Hepatocyte (in vitro differentiated cells): ENCODE measurements at regions not wholly inside any gene's neighbourhood (a gene's known extent, or its start where the extent isn't known, plus 50 kb on each side); places are given as distances from the start of the nearest gene placed in this dataset.

Experiments
- DNase-seq: peaks from one replicate; pipeline ENCODE4 v3.0.0-alpha.2; 2016; ENCODE audit warnings: low spot score
- H2AFZ ChIP-seq: fragments of 200-600 bp; sonication (generic); 2 replicates; pipeline ENCODE4 v1.6.0; 2016; ENCODE audit warnings: antibody characterized with exemption, mild to moderate bottlenecking
- H3K27ac ChIP-seq: fragments of 200-600 bp; sonication (generic); 2 replicates; pipeline ENCODE4 v1.5.1; 2016; ENCODE audit warnings: mild to moderate bottlenecking
- H3K27me3 ChIP-seq: fragments of 200-600 bp; sonication (generic); 2 replicates; pipeline ENCODE4 v1.6.1; 2016
- H3K36me3 ChIP-seq: fragments of 200-600 bp; sonication (generic); replicated peaks from 2 replicates; pipeline ENCODE4 v1.5.1; 2016; ENCODE audit warnings: low read depth; ENCODE audit not compliant: insufficient read depth
- H3K4me1 ChIP-seq: fragments of 200-600 bp; sonication (generic); 2 replicates; pipeline ENCODE4 v1.5.1; 2016; ENCODE audit warnings: mild to moderate bottlenecking, moderate library complexity; ENCODE audit not compliant: insufficient read depth
- H3K4me2 ChIP-seq: fragments of 200-600 bp; sonication (generic); 2 replicates; pipeline ENCODE4 v1.6.0; 2016
- H3K4me3 ChIP-seq: fragments of 200-600 bp; sonication (generic); 2 replicates; pipeline ENCODE4 v1.5.1; 2016; ENCODE audit warnings: mild to moderate bottlenecking
- H3K79me2 ChIP-seq: fragments of 200-600 bp; sonication (generic); 2 replicates; pipeline ENCODE4 v1.6.0; 2017; ENCODE audit warnings: mild to moderate bottlenecking
- H3K9me2 ChIP-seq: fragments of 200-600 bp; sonication (generic); replicated peaks from 2 replicates; pipeline ENCODE4 v1.6.0; 2017; ENCODE audit warnings: mild to moderate bottlenecking; ENCODE audit not compliant: insufficient read depth
- H3K9me3 ChIP-seq: fragments of 200-600 bp; sonication (generic); 2 replicates; pipeline ENCODE4 v1.5.1; 2016; ENCODE audit warnings: low read depth, mild to moderate bottlenecking
- H4K20me1 ChIP-seq: fragments of 200-600 bp; sonication (generic); 2 replicates; pipeline ENCODE4 v1.6.0; 2016; ENCODE audit warnings: mild to moderate bottlenecking; ENCODE audit not compliant: insufficient read depth, poor library complexity, severe bottlenecking
- EZH2 ChIP-seq: fragments of 200-600 bp; sonication (generic); IDR thresholded peaks from 2 replicates; pipeline ENCODE4 v1.6.1; 2016; ENCODE audit warnings: antibody characterized with exemption, mild to moderate bottlenecking, borderline replicate concordance
- EZH2phosphoT487 ChIP-seq: fragments of 200-600 bp; sonication (generic); IDR thresholded peaks from one replicate; pipeline ENCODE4 v1.6.1; 2018; ENCODE audit warnings: antibody characterized with exemption, mild to moderate bottlenecking, low read depth, moderate library complexity; ENCODE audit not compliant: unreplicated experiment, severe bottlenecking
- WGBS: methylation state at CpG from one replicate; pipeline ENCODE4 v1.1.6; 2016; ENCODE audit warnings: low lambda C conversion rate; ENCODE audit errors: missing lambda C conversion rate; 5-methylcytosine and 5-hydroxymethylcytosine counted together
- TF ChIP-seq, protein P1 (sequence below): fragments of 200-600 bp; sonication (generic); IDR thresholded peaks from 2 replicates; pipeline ENCODE4 v1.5.1; 2016; ENCODE audit warnings: antibody characterized with exemption, mild to moderate bottlenecking; ENCODE audit not compliant: poor library complexity

DNA sequence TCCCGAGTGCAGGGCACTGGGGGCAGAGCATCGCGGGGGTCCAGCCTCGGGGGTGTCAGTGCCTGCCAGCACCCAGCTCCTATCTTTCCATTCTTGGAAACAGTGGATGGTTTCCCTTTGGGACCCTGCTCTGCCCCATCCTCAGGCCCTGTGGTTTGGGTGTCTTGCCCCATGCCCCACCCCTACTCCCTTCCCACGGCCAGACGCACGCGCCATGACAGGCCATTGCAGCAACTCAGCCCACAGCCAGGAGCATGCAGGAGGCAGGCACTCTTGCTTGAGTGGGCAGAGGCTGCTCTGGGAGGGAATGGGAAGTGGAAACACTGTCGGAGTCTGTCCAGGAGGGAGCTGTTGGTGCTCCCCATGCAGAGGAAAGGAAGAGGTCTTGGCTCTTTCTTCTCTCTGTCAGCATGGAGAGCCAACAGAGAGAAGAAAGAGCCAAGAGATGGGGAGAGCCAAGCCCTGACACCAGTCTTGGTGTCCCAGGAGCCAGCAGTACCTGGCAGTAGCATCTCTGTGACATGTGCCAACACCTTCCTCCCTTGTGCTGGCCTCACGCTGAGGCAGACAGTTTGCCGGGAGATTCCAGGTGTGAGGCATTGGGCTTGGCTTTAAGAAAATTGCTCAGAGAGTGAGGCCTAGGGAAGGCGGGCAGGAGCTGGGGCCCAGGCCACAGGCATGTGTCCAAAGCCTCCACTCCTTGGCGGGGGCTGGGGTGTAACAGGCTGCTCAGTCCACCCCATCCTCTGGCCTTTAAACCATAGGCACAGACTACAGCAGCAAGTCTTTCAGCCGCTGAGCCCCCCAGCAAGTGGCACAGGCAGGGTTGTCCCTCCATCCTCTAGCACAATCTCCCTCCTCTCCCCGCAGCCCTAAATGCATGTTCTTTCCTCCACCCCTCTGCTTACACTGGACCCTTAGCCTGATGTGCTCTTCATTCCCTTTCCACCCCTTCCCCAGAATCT is 86.7 kb upstream of the UQCRFS1 start:
- H3K27ac ChIP-seq, result no peak overlapping the region
- H3K9me2 ChIP-seq, result no peaks in the 10 kb centered on the region
- no peaks in the 10 kb centered on the region for H3K4me1 ChIP-seq
- no peak overlapping the region for H3K4me3 ChIP-seq
- H3K79me2 ChIP-seq, result no peaks in the 10 kb centered on the region
- H3K27me3 ChIP-seq, result no peaks in the 10 kb centered on the region
- no peak overlapping the region for H2AFZ ChIP-seq
- no peaks in the 10 kb centered on the region for H3K36me3 ChIP-seq
- H3K9me3 ChIP-seq, result no peaks in the 10 kb centered on the region
- H4K20me1 ChIP-seq, result no peaks in the 10 kb centered on the region
- no peak overlapping the region for H3K4me2 ChIP-seq
- TF ChIP-seq EZH2, result no peak
- TF ChIP-seq EZH2phosphoT487, result no peak
- TF ChIP-seq, protein P1, sequence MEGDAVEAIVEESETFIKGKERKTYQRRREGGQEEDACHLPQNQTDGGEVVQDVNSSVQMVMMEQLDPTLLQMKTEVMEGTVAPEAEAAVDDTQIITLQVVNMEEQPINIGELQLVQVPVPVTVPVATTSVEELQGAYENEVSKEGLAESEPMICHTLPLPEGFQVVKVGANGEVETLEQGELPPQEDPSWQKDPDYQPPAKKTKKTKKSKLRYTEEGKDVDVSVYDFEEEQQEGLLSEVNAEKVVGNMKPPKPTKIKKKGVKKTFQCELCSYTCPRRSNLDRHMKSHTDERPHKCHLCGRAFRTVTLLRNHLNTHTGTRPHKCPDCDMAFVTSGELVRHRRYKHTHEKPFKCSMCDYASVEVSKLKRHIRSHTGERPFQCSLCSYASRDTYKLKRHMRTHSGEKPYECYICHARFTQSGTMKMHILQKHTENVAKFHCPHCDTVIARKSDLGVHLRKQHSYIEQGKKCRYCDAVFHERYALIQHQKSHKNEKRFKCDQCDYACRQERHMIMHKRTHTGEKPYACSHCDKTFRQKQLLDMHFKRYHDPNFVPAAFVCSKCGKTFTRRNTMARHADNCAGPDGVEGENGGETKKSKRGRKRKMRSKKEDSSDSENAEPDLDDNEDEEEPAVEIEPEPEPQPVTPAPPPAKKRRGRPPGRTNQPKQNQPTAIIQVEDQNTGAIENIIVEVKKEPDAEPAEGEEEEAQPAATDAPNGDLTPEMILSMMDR, result no peak
- WGBS, result 94% methylated on average over 15 of the region's 15 CpGs
- no peak for DNase-seq

DNA sequence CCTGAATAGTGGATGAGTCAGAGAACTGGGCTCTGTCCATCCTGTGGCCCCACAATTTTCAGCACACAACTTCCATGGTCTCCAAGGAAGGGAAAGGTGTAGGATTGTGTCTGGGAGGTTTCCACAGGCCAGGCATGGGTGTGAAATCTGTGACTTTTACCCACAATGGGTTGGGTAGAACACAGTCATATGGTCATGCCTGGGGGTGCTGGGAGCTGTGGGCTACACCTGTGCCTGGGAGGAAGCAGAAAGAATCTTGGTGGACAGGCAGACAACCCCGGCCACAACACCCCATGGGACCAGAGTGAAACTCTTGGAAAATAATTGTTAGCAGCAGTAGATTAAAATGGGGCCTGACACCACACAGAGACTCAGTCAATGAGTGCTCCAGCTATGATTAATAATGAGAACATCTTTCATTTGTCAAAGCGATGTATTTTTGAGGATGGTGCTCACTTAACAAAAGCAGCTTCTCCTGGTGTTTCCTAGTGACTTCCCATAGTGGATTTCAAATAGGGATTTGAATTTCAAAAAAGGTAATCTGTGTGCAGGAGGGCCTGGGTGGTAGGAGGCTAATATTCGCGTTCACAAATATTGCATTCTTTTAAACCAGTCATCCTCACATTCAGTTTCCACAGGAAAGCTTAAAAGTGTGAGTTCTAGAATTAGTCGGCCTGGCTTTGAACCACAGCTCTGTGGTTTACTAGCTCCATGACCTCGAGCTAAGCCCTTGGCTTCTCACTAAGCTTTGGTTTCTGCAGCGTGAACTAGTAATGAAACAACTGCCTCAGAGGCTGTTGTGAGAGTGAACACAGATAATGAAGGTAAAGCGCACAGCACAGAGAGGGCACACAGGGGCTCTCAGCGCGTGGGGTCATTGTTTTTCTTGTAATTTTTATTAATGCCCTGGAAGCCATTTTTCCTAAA is 89.3 kb upstream of the UQCRFS1 start:
- TF ChIP-seq, protein P1, result no peak
- TF ChIP-seq EZH2phosphoT487, result no peak
- TF ChIP-seq EZH2, result no peak
- no peak for DNase-seq
- WGBS, result 87% methylated on average over 10 of the region's 10 CpGs
- H3K4me2 ChIP-seq, result no peak overlapping the region
- H3K9me3 ChIP-seq, result no peaks in the 10 kb centered on the region
- H3K27me3 ChIP-seq, result no peaks in the 10 kb centered on the region
- no peaks in the 10 kb centered on the region for H4K20me1 ChIP-seq
- H3K4me1 ChIP-seq, result no peaks in the 10 kb centered on the region
- no peaks in the 10 kb centered on the region for H3K36me3 ChIP-seq
- H3K4me3 ChIP-seq, result no peak overlapping the region
- H3K9me2 ChIP-seq, result no peaks in the 10 kb centered on the region
- no peak overlapping the region for H2AFZ ChIP-seq
- no peak overlapping the region for H3K27ac ChIP-seq
- H3K79me2 ChIP-seq, result no peaks in the 10 kb centered on the region

DNA sequence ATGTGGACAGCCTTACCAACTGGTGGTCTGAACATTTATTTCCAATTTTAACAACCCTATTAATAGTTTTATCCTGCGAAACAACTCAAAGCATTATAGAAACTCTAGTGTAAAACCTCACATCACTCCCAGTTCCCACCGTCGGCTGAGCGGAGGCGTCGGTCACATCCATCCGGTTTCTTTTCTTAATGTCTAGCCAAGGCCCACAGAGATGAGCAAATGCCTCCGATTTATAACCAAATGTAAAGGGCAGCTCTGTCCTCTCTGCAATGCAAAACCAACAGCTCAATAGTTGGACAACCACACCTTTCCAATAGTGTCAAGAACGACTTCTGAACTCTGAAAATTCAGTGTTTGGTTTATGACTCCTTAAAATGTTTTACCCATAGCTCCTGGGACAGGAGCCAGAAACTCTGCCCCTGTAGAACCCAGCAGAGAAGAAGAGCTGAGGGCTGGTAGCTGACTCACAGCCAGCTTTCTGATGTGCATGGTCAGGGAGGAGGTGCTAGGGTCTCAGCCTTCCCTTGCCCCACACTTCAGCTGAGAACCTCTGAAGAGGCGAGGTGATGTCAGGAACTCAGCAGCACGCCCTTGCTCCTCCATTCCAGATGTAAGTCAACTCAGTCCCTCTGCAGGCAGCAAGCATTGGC is 90.2 kb upstream of the UQCRFS1 start:
- DNase-seq, result no peak
- 93% methylated on average over 11 of the region's 11 CpGs for WGBS

More for the DNA sequence above, 90.2 kb upstream of the UQCRFS1 start:
- Histone ChIP-seq H3K27ac (no peak overlapping the region), H3K4me3 (no peak overlapping the region), H3K27me3 (no peaks in the 10 kb centered on the region), H3K9me3 (no peaks in the 10 kb centered on the region), H4K20me1 (no peaks in the 10 kb centered on the region), H3K4me1 (no peaks in the 10 kb centered on the region), H3K4me2 (no peak overlapping the region), H3K36me3 (no peaks in the 10 kb centered on the region), H3K79me2 (no peaks in the 10 kb centered on the region), H2AFZ (no peak overlapping the region), H3K9me2 (no peaks in the 10 kb centered on the region)
- TF ChIP-seq, protein P1, result no peak
- no peak for TF ChIP-seq EZH2phosphoT487
- TF ChIP-seq EZH2, result no peak
